Pancreas (tissue), 10 donors: ENCODE measurements at regions not wholly inside any gene's neighbourhood (a gene's known extent, or its start where the extent isn't known, plus 50 kb on each side); places are given as distances from the start of the nearest gene placed in this dataset.

Experiments
- ATAC-seq, 4 donors: fragments of 200-7000 bp; cut with Tn5 transposase; one replicate each; pipeline versions ENCODE4 v1.8.0 to v1.9.1; 2020; ENCODE audit warnings: mild to moderate bottlenecking in 4 of 4, moderate library complexity in 4 of 4
- DNase-seq, 6 donors: peaks; one replicate each; pipeline ENCODE4 v3.0.0-alpha.2; 2020
- FAIRE-seq: peaks from 2 replicates; lab custom pipeline; 2012; peaks lifted over from hg19 to GRCh38; lab: Jason Lieb, UNC
- H3K27ac ChIP-seq, 4 donors: fragments of 200-600 bp; sonication (generic); 1 replicate in 3 of 4; 2 replicates in 1 of 4; pipeline versions ENCODE4 v1.5.0 to v1.8.0; 2020
- H3K27me3 ChIP-seq, 4 donors: fragments of 200-600 bp; one replicate each; pipeline ENCODE4 v1.8.0; 2021
- H3K36me3 ChIP-seq, 3 donors: fragments of 200-600 bp; sonication (generic) in 1 of 3; one replicate each; pipeline versions ENCODE4 v1.5.0 to v1.8.0; 2020 to 2021
- H3K4me1 ChIP-seq, 3 donors: fragments of 200-600 bp; one replicate each; pipeline ENCODE4 v1.8.0; 2021
- H3K4me3 ChIP-seq, 4 donors: fragments of 200-600 bp; sonication (generic) in 2 of 4; one replicate each; pipeline versions ENCODE4 v1.5.0 to v1.8.0; 2020 to 2021
- H3K9me3 ChIP-seq, 4 donors: fragments of 200-600 bp; one replicate each; pipeline ENCODE4 v1.8.0; 2021
- CTCF ChIP-seq, 4 donors: fragments of 200-600 bp; sonication (generic) in 3 of 4; IDR thresholded peaks; one replicate each; pipeline versions ENCODE4 v1.5.0 to v1.8.0; 2021; ENCODE audit warnings: antibody characterized with exemption in 4 of 4
- WGBS, 2 donors: extraction: QIAGEN DNeasy Blood & Tissue Kit; methylation state at CpG; one replicate each; pipeline ENCODE4 v1.1.7; 2013; 5-methylcytosine and 5-hydroxymethylcytosine counted together
- intact Hi-C, 3 donors: fragments of 100-400 bp; cut with DNase I; formaldehyde crosslinking; loops; one replicate each; pipeline versions ENCODE4 v1.11.1 to v1.14.2; 2022
- donor health status: healthy with polysubstance abuse.
- donor health status: DM: no; HTN: no; CAD: no; lungs with moderate emphysema.
- donor health status: DM: no; HTN: no; CAD: no.
- donor health status: control.
- donor health status: control.
- donor health status: Bipolar disorder and iron deficiency.
- donor health status: DM: yes; HTN: yes; CAD: no.
- donor health status: DM: no; HTN: no; CAD: no.
- donor health status: DM: no; HTN: no; CAD: no.
- donor health status: DM: yes; HTN: yes; CAD: no.

- Histone ChIP-seq H3K4me1 (peaks cover 6 to 11% (median 9%) of the 10 kb centered on the region in 3 donors), H3K36me3 (no peaks in the 10 kb centered on the region), H3K9me3 (no peaks in the 10 kb centered on the region), H3K4me3 (no peak overlapping the region), H3K27ac (peak overlapping the region in 3 of 4 donors; percentile 4 to 32 (median 13)), H3K27me3 (no peaks in the 10 kb centered on the region)
- ATAC-seq (peak; percentile 97 to 100 (median 100)), FAIRE-seq (peak; percentile 23), DNase-seq (peak; percentile 60 to 79 (median 74))
- intact Hi-C loops, result no loop called here
- no peak for TF ChIP-seq CTCF (IDR thresholded peaks at IDR 0.05)
- 7 to 8% methylated on average over 5 of the region's 5 CpGs for WGBS, 2 donors
Observed at GRCh38 chr4:159010563-159011260, 92.2 kb upstream of the RAPGEF2 start.

GRCh38 chr4:159012381-159012780, 90.5 kb upstream of the RAPGEF2 start:
- Histone ChIP-seq H3K4me1 (peaks cover 6 to 11% (median 9%) of the 10 kb centered on the region in 3 donors), H3K36me3 (no peaks in the 10 kb centered on the region), H3K27me3 (no peaks in the 10 kb centered on the region), H3K9me3 (no peaks in the 10 kb centered on the region), H3K4me3 (no peak overlapping the region), H3K27ac (no peak overlapping the region)
- FAIRE-seq, result no peak
- intact Hi-C loops, result no loop called here
- TF ChIP-seq CTCF (IDR thresholded peaks at IDR 0.05), result no peak
- no peak for DNase-seq
- 78 to 86% methylated on average over 4 of the region's 4 CpGs for WGBS, 2 donors
- no peak for ATAC-seq

- intact Hi-C loops, result no loop called here
- H3K9me3 ChIP-seq, result no peaks in the 10 kb centered on the region
- H3K4me1 ChIP-seq, result peaks cover 6 to 11% (median 9%) of the 10 kb centered on the region in 3 donors
- no peak for FAIRE-seq
- no peak for ATAC-seq
- no peak overlapping the region for H3K27ac ChIP-seq
- TF ChIP-seq CTCF (IDR thresholded peaks at IDR 0.05), result no peak
- H3K27me3 ChIP-seq, result no peaks in the 10 kb centered on the region
- H3K36me3 ChIP-seq, result no peaks in the 10 kb centered on the region
- H3K4me3 ChIP-seq, result no peak overlapping the region
- no peak for DNase-seq
Observed at GRCh38 chr4:159013692-159014091, 89.2 kb upstream of the RAPGEF2 start.

- no peaks in the 10 kb centered on the region for H3K9me3 ChIP-seq
- H3K36me3 ChIP-seq, result no peaks in the 10 kb centered on the region
- H3K4me3 ChIP-seq, result no peak overlapping the region
- ATAC-seq, result no peak
- H3K27ac ChIP-seq, result no peak overlapping the region
- peaks cover 6 to 11% (median 9%) of the 10 kb centered on the region in 3 donors for H3K4me1 ChIP-seq
- FAIRE-seq, result no peak
- no peaks in the 10 kb centered on the region for H3K27me3 ChIP-seq
- intact Hi-C loops, result no loop called here
- WGBS, 2 donors, result 67 to 83% methylated on average over 4 of the region's 4 CpGs
- no peak for DNase-seq
- no peak for TF ChIP-seq CTCF (IDR thresholded peaks at IDR 0.05)
Observed at GRCh38 chr4:159014859-159015258, 88.0 kb upstream of the RAPGEF2 start.

GRCh38 chr4:159015841-159016240, 87.0 kb upstream of the RAPGEF2 start:
- no peak overlapping the region for H3K27ac ChIP-seq
- H3K4me1 ChIP-seq, result peaks cover 0 to 3% (median 3%) of the 10 kb centered on the region in 3 donors
- no peak for DNase-seq
- no peak overlapping the region for H3K4me3 ChIP-seq
- intact Hi-C loops, result no loop called here
- no peak for FAIRE-seq
- H3K36me3 ChIP-seq, result no peaks in the 10 kb centered on the region
- H3K9me3 ChIP-seq, result no peaks in the 10 kb centered on the region
- H3K27me3 ChIP-seq, result no peaks in the 10 kb centered on the region
- ATAC-seq, result no peak
- WGBS, 2 donors, result 75 to 81% methylated on average over 5 of the region's 5 CpGs
- TF ChIP-seq CTCF (IDR thresholded peaks at IDR 0.05), result no peak
